WERI-Rb-1 (cell line): ENCODE measurements at regions not wholly inside any gene's neighbourhood (a gene's known extent, or its start where the extent isn't known, plus 50 kb on each side); places are given as distances from the start of the nearest gene placed in this dataset.

Experiments
- DNase-seq: peaks from one replicate; pipeline ENCODE4 v3.0.0-alpha.2; 2020
- H3K27ac ChIP-seq: fragments of 250-450 bp; sonication (Bioruptor Pico); 2 replicates; pipeline ENCODE4 v1.5.1; 2020; ENCODE audit warnings: mild to moderate bottlenecking, moderate library complexity
- H3K27me3 ChIP-seq: fragments of 250-450 bp; sonication (Bioruptor Pico); 2 replicates; pipeline ENCODE4 v1.5.1; 2021; ENCODE audit warnings: mild to moderate bottlenecking, low read depth, moderate library complexity; ENCODE audit not compliant: insufficient read depth, severe bottlenecking
- H3K36me3 ChIP-seq: fragments of 250-450 bp; sonication (Bioruptor Pico); 2 replicates; pipeline ENCODE4 v1.5.1; 2020; ENCODE audit warnings: mild to moderate bottlenecking, moderate library complexity
- H3K4me3 ChIP-seq: 2 replicates; pipeline ENCODE4 v1.5.1; 2011; ENCODE audit warnings: low read depth, mild to moderate bottlenecking, control low read depth, low read length
- H3K9me3 ChIP-seq: fragments of 250-450 bp; sonication (Bioruptor Pico); 2 replicates; pipeline ENCODE4 v1.5.1; 2021; ENCODE audit warnings: mild to moderate bottlenecking, moderate library complexity; ENCODE audit not compliant: severe bottlenecking
- CTCF ChIP-seq: IDR thresholded peaks from 2 replicates; pipeline ENCODE4 v1.5.1; 2011; ENCODE audit warnings: low read depth, mild to moderate bottlenecking, control low read depth, inconsistent platforms, low read length

GRCh38 chr11:24400059-24400665 lies 96.7 kb upstream of the LUZP2 start:
- no peaks in the 10 kb centered on the region for H3K36me3 ChIP-seq
- H3K27ac ChIP-seq, result no peak overlapping the region
- no peak for DNase-seq
- TF ChIP-seq CTCF, result no peak
- H3K27me3 ChIP-seq, result peaks cover 5% of the 10 kb centered on the region
- H3K9me3 ChIP-seq, result no peaks in the 10 kb centered on the region
- no peak overlapping the region for H3K4me3 ChIP-seq

- no peak overlapping the region for H3K4me3 ChIP-seq
- DNase-seq, result no peak
These were observed 90.5 kb upstream of the LUZP2 start for GRCh38 chr11:24406389-24406788.

GRCh38 chr11:24406980-24407379 lies 89.9 kb upstream of the LUZP2 start:
- Histone ChIP-seq H3K27ac (no peak overlapping the region), H3K36me3 (no peaks in the 10 kb centered on the region), H3K27me3 (peaks cover 5% of the 10 kb centered on the region), H3K4me3 (no peak overlapping the region), H3K9me3 (no peaks in the 10 kb centered on the region)
- no peak for DNase-seq
- no peak for TF ChIP-seq CTCF

More at GRCh38 chr11:24406389-24406788, 90.5 kb upstream of the LUZP2 start:
- peaks cover 5% of the 10 kb centered on the region for H3K27me3 ChIP-seq
- H3K27ac ChIP-seq, result no peak overlapping the region
- TF ChIP-seq CTCF, result no peak
- H3K36me3 ChIP-seq, result no peaks in the 10 kb centered on the region
- no peaks in the 10 kb centered on the region for H3K9me3 ChIP-seq

- Histone ChIP-seq H3K36me3 (no peaks in the 10 kb centered on the region), H3K27me3 (peaks cover 5% of the 10 kb centered on the region), H3K9me3 (no peaks in the 10 kb centered on the region), H3K4me3 (no peak overlapping the region), H3K27ac (no peak overlapping the region)
- TF ChIP-seq CTCF, result no peak
- no peak for DNase-seq
These were observed 89.1 kb upstream of the LUZP2 start for GRCh38 chr11:24407733-24408132.

GRCh38 chr11:24408202-24408601 lies 88.7 kb upstream of the LUZP2 start:
- Histone ChIP-seq H3K27me3 (peaks cover 5% of the 10 kb centered on the region), H3K36me3 (no peaks in the 10 kb centered on the region), H3K9me3 (no peaks in the 10 kb centered on the region), H3K4me3 (no peak overlapping the region), H3K27ac (no peak overlapping the region)
- TF ChIP-seq CTCF, result no peak
- no peak for DNase-seq

- Histone ChIP-seq H3K27me3 (no peaks in the 10 kb centered on the region), H3K36me3 (no peaks in the 10 kb centered on the region), H3K4me3 (no peak overlapping the region), H3K9me3 (no peaks in the 10 kb centered on the region), H3K27ac (no peak overlapping the region)
- TF ChIP-seq CTCF, result no peak
- no peak for DNase-seq
These were observed 85.1 kb upstream of the LUZP2 start for GRCh38 chr11:24411791-24412190.
